NB4 (cell line): ENCODE measurements at regions not wholly inside any gene's neighbourhood (a gene's known extent, or its start where the extent isn't known, plus 50 kb on each side); places are given as distances from the start of the nearest gene placed in this dataset.

Experiments used
- DNase-seq: peaks from one replicate; pipeline ENCODE4 v3.0.0; 2010; ENCODE audit warnings: low read depth
- H3K4me3 ChIP-seq: one replicate; pipeline ENCODE4 v1.5.1; 2011; ENCODE audit warnings: mild to moderate bottlenecking, low read depth, low read length, moderate library complexity
- MYC ChIP-seq: IDR thresholded peaks from 2 replicates; pipeline ENCODE4 v1.6.1; 2011; ENCODE audit warnings: low read depth, low read length
- POLR2A ChIP-seq: IDR thresholded peaks from 2 replicates; pipeline ENCODE4 v1.6.1; 2011; ENCODE audit warnings: mild to moderate bottlenecking; ENCODE audit not compliant: insufficient read length; ENCODE audit errors: extremely low read depth
- TF ChIP-seq, protein P1 (sequence below): IDR thresholded peaks from one replicate; pipeline ENCODE4 v1.5.1; 2012; ENCODE audit warnings: low read depth, low read length
- TF ChIP-seq, protein P2 (sequence below): IDR thresholded peaks from 2 replicates; pipeline ENCODE4 v1.6.1; 2011; ENCODE audit warnings: low read depth, low read length

DNA sequence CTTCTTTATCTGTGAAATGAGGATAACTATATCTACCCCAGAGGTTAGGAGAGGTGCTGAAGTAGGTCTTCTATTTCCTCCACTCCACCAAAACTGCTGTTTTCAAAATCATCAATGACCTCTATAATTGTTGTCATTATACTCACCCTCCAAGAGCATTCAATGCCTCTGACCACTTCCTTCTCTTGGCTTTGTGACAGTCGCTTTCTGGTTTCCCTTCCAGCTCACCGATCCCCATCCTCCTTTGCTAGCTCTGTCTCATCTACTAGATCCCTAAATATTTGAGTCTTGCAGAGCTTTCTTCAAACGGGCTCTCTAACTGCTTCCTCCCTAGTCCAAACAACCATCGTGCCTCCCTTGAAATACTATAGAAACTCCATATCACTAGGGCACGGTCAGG, 153.5 kb downstream of the RPLP1 start:
- TF ChIP-seq, protein P1, sequence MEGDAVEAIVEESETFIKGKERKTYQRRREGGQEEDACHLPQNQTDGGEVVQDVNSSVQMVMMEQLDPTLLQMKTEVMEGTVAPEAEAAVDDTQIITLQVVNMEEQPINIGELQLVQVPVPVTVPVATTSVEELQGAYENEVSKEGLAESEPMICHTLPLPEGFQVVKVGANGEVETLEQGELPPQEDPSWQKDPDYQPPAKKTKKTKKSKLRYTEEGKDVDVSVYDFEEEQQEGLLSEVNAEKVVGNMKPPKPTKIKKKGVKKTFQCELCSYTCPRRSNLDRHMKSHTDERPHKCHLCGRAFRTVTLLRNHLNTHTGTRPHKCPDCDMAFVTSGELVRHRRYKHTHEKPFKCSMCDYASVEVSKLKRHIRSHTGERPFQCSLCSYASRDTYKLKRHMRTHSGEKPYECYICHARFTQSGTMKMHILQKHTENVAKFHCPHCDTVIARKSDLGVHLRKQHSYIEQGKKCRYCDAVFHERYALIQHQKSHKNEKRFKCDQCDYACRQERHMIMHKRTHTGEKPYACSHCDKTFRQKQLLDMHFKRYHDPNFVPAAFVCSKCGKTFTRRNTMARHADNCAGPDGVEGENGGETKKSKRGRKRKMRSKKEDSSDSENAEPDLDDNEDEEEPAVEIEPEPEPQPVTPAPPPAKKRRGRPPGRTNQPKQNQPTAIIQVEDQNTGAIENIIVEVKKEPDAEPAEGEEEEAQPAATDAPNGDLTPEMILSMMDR, result no peak
- TF ChIP-seq, protein P2, sequence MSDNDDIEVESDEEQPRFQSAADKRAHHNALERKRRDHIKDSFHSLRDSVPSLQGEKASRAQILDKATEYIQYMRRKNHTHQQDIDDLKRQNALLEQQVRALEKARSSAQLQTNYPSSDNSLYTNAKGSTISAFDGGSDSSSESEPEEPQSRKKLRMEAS, result no peak
- TF ChIP-seq POLR2A (no peak), MYC (no peak)
- H3K4me3 ChIP-seq, result no peak overlapping the region
- peak; percentile 30 for DNase-seq

DNA sequence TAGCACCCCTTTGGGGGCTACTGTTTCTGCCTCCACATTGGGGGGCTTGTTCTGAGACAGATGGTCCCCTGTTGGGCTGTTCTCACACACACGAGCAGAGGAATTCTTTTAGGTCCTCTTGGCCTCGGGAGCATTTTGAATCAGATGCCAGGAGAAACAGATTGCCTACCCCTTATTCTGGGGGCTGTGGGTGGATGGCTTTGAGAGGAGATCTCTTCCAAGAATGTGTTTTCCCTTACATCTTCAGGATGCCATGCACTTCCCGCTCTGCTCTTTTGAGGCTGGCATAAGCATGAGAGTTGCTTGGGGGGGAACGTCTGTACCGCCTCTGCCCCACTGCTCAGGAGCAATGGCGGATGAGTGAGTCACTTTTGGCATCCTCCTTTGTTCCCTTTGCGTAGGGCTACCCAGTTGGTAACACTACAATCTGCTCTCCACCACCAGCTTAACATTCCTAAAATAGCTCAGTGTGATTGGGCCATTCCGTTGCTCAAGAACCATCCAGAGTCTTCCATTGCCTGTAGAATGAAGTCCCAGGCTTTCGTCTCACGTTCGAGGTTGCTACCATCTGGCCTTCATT, 154.4 kb downstream of the RPLP1 start:
- H3K4me3 ChIP-seq, result no peak overlapping the region
- TF ChIP-seq, protein P1, result no peak
- TF ChIP-seq MYC (no peak), POLR2A (no peak)
- TF ChIP-seq, protein P2, result no peak
- DNase-seq, result no peak

DNA sequence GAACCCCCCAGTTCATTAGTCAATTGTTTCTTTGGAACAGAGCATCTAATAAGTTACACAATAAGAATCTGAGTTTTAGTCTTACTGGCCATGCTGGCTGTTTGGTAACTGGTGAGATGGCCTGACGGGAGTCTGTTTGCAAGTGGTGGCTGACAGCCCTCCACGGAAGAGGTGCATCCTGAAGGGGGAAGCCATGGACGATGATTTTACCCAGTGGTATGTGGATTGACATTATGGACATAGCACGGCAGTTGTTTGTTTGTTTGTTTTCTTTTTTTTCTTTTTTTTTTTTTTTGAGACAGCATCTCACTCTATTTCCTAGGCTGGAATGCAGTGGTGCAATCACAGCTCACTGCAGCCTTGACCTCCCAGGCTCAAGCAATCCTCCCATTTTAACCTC, 156.0 kb downstream of the RPLP1 start:
- DNase-seq, result no peak
- no peak overlapping the region for H3K4me3 ChIP-seq
- TF ChIP-seq MYC (no peak), POLR2A (no peak)
- TF ChIP-seq, protein P2, result no peak
- TF ChIP-seq, protein P1, result no peak

DNA sequence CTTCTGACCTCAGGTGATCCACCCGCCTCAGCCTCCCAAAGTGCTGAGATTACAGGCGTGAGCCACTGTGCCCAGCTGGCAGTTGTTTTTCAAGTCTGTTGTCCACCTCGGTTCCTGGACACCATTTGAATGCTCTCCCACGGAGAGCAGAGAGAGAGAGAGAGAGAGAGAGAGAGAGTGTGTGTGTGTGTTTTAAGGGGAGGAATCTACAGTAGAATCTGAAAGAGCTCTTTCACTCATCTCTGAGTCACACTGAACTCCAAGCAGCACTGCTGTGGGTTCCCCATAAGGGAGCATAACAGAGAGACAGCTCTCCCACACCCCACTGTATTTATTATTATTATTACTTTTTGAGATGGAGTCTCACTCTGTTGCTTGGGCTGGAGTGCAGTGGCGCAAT, 156.6 kb downstream of the RPLP1 start:
- peak; percentile 23 for DNase-seq
- no peak for TF ChIP-seq POLR2A
- TF ChIP-seq, protein P2, result no peak
- no peak for TF ChIP-seq MYC
- TF ChIP-seq, protein P1, result no peak
- H3K4me3 ChIP-seq, result no peak overlapping the region

DNA sequence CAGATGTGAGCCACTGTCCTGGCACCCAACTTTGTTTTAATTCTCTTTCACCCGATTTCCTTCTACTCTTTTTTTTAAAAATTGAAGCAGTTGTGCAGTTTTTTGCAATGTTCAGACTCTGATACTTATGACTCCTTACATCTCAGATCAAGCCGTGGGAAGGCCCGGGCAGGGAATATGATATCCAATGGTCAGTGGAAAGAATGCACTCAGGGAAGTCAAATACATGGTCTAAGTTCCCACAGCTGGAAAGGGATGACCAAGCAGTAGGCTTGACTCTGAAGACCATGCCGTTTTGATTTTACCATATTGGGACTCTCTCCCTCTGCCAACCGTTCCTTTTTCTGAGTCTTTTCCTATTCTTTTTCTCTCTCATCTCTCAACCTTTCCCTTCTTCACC, 157.2 kb downstream of the RPLP1 start:
- no peak overlapping the region for H3K4me3 ChIP-seq
- TF ChIP-seq POLR2A (no peak), MYC (no peak)
- TF ChIP-seq, protein P2, result no peak
- TF ChIP-seq, protein P1, result no peak
- DNase-seq, result no peak

DNA sequence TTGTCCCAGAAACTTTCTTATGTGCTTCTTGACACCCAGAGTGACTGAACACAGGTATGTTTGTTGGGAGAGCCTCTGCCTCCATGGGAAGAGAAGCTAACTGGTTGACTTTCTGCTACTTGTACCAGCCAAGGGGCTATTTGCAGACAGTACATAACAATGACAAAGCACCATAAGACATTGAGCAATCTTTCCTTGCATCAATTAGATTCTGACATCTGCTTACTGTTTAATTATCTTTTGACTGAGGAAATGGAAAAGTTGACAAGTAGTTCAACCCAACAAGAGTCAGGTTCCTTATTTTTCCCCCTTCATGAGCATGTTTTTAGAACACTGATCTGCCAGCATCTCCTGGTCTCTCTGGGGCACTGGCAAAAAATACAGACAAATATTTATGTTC, 157.7 kb downstream of the RPLP1 start:
- peak; percentile 71 for DNase-seq
- TF ChIP-seq POLR2A, result no peak
- peak; percentile 56; the same call in 1 of the 2 replicates for TF ChIP-seq MYC
- TF ChIP-seq, protein P1, result no peak
- TF ChIP-seq, protein P2, result 0 out of 2 replicates have a peak, but pooled peaks have one; percentile 33
- H3K4me3 ChIP-seq, result no peak overlapping the region
